ENCODE measurements at regions not wholly inside any gene's neighbourhood (a gene's known extent, or its start where the extent isn't known, plus 50 kb on each side); places are given as distances from the start of the nearest gene placed in this dataset.

DNA sequence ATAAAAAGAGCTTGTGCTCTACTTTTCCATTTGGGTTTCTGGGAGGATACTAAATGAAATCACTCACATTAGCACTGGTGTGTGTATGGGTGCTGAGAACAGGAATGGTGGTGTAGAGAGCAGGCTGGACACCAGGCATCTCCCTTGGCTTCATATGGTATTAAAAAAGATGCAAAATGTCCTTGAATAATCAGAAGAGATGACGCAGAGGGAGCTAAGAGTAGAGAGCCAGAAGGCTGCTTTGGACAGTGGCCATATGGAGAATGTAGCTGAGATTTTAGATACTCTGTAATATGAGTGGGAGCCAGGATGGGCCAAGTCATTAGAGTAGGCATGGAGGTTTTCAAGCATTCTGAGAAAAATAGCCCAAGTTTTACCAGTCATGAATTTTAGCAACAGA is 112.3 kb upstream of the ZRANB2 start:
- TF ChIP-seq, protein P1, sequence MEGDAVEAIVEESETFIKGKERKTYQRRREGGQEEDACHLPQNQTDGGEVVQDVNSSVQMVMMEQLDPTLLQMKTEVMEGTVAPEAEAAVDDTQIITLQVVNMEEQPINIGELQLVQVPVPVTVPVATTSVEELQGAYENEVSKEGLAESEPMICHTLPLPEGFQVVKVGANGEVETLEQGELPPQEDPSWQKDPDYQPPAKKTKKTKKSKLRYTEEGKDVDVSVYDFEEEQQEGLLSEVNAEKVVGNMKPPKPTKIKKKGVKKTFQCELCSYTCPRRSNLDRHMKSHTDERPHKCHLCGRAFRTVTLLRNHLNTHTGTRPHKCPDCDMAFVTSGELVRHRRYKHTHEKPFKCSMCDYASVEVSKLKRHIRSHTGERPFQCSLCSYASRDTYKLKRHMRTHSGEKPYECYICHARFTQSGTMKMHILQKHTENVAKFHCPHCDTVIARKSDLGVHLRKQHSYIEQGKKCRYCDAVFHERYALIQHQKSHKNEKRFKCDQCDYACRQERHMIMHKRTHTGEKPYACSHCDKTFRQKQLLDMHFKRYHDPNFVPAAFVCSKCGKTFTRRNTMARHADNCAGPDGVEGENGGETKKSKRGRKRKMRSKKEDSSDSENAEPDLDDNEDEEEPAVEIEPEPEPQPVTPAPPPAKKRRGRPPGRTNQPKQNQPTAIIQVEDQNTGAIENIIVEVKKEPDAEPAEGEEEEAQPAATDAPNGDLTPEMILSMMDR (conservative IDR thresholded peaks at IDR 0.05): no peak
- no peak for TF ChIP-seq EZH2 (IDR thresholded peaks at IDR 0.05; ENCODE audit: low read depth)

All from PC-9 (cell line).